HG03060 (cell line): ENCODE measurements at regions not wholly inside any gene's neighbourhood (a gene's known extent, or its start where the extent isn't known, plus 50 kb on each side); places are given as distances from the start of the nearest gene placed in this dataset.
"Not testable (repeated sequence)": the region's sequence is repeated elsewhere in the genome, so short reads cannot be mapped to it uniquely, and the experiment has no call there.

ENCODE experiments used
- ATAC-seq: cut with Tn5 transposase; IDR thresholded peaks from one replicate; pipeline ENCODE4 v1.9.1; 2021; ENCODE audit warnings: low read depth, moderate number of reproducible peaks; ENCODE audit not compliant: unreplicated experiment

DNA sequence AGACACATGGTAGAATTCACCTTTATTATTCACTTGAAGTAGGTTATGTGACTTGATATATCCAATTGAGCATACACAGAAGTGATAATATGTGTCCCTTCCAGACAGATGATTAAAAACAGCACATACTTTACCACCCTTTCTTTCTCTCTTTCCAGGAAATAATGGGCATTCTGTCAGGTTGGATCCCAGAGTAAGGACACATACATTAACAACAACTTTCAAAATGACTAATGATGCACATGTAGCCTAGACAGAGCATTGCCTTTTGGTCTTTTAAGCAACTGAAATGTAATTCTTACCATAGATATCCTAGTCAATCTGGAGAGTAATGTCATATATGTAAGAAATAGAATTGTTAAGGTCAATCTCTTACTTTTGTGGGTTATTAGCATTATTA is 1748.7 kb downstream of the EFNA5 start:
- ATAC-seq: no peak

DNA sequence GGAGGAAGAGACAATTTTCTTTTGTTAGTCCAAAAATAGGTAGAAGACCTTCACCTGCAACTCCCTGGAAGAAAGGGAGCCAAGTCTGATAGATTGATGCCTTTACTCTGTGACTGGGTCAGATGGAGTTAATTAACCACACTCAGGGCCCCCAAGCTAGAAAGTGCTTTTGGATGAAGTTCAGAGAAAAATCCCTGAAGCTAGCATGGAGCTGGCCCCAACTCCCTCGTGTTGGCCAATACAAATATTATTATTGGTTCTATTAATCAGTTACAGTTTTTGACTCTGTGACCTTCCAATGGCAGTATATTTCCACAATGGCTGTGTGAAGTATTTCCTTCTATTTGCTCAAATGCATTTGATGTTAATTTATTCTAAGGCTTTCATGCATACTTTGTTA is 1753.5 kb downstream of the EFNA5 start:
- ATAC-seq: no peak

DNA sequence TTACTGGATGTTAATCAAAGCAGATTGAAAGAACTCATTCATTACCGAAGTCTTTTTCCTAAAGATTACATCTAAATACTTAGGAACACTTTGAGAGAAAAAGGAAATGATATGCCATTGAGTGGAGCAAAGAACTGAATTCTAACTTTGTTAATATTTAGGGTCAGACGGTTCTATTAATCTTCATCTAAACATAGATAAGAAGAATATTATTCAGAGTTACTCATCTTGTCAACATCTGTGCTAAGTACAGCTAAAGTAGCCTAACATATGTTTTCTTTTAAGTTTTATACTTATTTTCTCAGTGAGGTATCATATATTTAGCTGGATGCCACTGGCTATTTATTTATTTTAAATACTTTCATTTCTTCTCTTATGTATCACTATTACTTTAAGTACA is 1763.7 kb downstream of the EFNA5 start:
- ATAC-seq: no peak

DNA sequence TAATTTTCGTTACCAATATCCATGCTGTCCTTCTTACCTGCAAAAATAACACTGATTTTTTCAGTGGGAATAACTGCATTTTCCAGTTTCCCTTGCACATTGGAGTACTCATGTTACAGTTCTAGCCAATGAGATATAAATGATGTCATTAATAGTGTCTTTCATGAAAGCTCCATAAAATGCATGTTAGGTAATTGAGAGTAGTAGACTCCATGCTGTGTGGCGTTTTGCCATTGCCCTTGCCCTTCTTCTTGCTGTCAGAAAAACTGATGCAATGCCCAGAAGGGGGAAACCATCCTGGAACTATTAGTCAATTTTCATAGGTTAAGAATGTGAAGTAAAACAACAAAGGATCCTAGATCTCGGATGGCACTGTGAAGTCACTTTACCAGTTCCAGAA is 1765.3 kb downstream of the EFNA5 start:
- no peak for ATAC-seq

DNA sequence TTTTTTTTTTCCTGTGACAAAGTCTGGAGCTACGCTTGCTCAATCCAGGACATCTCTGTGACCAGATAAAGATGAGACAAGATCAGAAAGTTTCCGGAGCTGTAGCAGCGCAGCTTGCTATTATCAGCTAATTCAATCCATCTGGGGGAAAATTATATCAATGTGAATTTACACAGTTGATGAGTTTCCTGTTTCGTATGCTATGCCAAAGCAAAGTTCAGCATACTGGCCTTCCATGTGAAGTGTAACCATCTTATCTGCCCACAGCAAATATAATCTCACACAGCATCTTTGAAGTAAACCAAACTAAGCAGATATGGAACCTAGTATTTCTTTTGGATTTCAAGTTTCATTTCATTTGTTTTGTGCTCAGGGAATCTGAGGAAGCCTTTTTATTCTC is 1767.7 kb downstream of the EFNA5 start:
- ATAC-seq: no peak

DNA sequence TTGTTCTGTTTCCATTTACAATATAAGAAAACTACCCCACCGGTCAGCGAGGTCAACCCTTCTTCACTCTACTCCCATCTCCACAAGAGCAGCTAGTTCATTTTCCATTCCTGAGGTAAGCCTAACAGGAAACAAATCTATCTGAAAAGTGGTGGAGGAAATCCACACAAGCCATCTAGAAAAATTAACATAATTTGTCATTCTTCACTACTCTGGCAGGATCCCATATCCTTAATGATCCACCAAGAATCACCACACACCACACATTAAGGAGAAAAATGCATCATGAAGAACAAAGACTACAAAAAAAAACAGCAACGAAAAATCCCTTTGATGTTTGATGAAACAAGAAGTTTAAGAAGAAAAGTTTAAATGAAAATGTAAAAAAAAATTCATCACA is 1771.0 kb downstream of the EFNA5 start:
- ATAC-seq: no peak

DNA sequence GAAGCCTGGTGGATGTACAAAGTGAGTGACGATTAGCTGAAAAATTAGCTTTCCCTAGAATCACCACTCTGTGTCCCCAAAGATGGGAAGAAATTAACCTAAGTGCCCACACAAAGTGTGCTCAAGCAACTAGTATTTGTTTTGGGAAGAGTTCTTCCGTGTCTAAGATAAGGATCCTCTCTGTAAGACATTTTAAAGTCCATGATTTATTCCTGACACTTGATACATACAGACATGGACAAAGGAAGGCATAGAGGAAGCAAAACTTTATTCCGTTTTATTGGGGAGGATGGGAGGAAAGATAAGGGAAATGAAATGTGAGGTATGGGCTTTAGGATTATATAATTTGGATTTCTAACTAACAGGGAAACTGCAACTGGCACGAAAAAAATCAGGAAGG is 1772.6 kb downstream of the EFNA5 start:
- no peak for ATAC-seq

DNA sequence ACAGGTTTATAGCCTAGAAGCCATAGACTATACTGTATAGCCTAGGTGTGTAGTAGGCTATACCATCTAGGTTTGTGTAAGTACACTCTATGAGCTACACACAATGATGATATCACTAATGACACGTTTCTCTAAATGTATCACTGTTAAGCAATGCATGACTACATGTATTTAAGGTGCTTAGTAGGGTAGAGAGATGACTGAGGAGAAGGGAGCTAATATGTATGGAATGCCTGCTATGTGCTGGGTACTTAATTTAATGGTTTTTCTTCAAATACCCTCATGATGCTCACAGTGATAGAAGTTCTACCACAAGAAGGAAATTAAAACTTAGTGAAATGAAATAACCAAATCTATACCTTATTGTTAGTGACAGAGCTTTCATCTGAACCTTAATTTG is 1785.5 kb downstream of the EFNA5 start:
- ATAC-seq: no peak

DNA sequence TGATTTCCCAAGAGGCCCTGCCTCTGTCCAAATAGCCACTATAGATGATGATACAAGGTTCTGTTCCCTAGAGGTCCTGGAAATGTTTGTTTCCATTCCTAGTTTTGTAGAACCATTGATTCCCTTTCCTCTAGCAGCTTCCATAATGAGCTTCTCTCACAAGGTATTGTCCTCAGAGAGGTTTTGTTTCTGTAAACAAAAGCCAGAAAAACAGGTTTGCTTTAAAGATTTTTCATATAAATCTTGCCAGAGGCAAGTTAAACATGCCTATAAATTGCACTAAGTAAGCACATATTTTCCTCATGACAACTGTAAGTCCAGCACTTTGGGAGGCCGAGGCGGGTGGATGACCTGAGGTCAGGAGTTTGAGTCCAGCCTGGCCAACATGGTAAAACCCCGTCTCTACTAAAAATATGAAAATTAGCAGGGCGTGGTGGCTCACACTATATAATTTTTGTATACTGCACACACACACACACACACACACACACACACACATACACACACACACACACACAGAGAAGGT is 1787.7 kb downstream of the EFNA5 start:
- ATAC-seq: no peak

DNA sequence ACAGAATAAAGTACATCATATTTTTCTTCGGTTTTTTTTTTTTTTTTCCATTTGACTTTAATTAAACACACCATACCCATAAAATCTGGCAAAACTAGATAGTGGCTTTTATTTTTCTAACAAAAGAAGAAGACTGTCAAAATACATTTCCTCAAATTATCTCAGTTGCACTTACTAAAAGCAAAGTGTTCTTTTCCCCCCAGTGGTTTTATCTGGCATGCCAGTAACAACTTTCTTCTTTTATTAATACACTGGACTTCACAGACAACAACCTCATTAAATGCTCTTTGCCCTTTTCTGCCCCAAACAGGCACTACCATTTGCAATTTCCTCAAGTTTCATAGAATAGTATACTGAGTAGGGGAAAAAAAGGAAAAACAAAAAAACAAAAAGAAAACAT is 1792.3 kb downstream of the EFNA5 start:
- ATAC-seq: no peak

DNA sequence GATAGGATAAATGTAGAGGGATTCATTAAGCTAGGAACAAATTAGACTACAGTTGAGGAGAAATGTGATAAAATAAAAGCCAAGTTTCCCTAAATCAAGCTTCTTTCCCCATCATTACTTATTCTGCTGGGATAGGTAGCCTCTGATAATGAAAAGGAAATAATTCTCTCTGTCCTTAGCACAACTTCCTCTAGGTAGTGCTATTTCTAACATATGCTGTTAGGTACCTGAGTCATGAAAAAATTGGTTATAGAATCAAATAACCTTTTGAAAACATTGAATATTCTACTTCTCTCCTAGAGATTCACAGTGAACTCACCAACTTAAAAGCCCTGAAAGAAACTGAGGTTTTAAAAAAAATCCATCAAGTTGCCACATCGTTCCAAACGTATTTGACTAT is 1793.1 kb downstream of the EFNA5 start:
- no peak for ATAC-seq

DNA sequence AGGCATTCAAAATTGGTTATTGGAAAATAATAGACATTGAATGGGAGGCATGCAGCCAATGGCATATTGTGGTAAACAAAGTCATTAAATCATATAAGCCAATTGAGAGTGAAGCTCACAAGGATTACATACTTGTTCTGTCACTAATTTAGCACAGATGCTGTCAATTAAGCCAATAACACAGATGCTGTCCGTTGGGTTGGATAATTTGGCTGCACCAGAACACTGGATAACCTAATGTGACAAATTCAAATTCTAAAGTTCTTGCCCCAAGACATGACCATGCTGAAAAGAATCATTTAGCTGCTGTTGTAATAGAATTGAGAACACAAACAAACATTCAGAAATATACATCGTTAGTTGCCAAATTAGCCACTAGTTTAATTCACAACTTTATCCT is 1796.4 kb downstream of the EFNA5 start:
- no peak for ATAC-seq

DNA sequence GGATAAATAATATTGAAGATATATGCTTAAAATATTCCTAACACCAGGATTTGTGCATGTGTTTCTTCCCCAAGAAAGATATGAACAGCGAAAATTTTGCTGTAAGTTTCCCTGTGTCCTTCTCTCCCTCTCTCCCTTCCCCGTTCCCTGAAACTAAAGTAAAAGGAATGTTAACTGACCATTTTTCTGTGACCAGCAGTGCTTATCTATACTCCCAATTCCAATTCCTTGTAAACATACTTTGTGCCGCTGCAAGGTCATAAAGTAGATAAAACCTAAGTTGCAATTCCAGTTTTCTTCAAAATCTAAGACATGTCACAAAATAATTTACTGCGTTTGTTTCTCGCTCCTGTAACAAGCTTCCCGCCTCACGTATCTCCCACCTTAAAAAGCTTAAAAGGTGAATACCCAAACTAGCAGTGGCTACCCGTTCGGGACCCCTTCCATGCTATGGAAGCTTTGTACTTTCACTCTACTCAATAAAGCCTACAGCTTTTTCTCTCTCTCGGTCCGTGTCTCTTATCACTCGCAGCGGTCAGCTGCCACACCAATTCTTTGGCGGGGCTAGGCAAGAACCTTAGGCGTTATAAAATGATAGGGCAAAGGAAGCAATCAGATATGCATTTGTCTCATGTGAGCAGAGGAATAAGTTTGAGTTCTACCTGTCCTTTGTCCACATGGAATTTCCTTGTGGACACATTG is 1798.0 kb downstream of the EFNA5 start:
- ATAC-seq: no peak

DNA sequence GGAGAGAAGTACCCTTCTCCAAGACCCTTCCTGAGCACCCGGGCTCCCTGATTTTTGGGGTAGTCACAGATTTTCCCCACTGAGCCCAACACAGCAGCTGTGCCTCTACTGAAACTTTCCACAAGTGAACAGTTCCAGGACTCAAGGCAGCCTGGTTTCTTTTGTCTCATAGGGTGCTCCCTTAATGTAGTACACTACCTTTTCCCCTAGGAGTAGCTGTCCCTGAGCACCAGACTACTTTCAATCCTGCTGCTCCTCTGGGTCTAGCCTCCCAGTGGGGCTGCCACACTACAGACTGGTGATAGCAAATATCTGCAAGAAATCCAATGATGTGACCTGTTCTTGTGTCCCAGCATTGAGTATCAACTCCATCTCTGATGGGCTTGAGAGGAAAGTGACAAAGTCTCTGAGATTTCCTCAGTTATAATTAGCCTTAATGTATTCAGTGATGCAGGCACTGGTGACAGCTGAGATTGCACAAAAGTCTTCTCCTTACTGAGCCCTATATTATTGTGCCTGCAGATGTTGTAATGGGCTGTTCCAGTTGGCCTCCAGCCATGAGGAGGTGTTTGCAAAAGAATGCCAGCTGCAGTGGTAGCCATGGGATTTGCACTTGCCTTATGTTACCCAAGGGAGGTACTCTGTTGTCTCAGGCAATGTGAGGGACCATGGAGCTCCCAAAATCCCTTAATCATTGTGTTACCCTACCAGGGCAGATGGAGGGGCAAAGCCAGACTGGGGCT is 1802.5 kb downstream of the EFNA5 start:
- no peak for ATAC-seq

DNA sequence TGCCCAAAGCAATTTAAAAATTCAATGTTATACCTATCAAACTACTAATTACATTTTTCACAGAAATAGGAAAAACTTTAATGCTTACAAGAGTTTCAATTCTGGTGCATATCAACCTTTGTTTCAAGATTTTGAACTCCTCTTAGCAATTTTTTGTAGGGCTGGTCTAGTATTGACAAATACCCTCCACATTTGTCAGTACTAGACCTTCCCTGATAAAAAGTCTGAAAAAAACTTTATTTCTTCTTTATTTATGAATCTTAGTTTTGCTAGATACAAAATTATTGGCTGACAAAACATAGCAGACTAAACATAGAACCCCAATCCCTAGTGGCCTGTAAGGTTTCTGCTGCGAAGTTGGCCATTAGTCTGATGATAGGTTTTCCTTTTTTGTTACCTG is 1804.9 kb downstream of the EFNA5 start:
- no peak for ATAC-seq

DNA sequence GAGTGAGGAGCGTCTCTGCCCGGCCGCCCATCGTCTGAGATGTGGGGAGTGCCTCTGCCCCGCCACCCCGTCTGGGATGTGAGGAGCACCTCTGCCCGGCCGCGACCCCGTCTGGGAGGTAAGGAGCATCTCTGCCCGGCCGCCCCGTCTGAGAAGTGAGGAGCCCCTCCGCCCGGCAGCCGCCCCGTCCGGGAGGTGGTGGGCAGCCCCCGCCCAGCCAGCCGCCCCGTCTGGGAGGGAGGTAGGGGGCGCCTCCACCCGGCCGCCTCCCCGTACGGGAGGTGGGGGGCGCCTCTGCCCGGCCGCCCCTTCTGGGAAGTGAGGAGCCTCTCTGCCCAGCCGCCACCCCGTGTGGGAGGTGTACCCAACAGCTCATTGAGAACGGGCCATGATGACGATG is 1811.4 kb downstream of the EFNA5 start:
- not testable (repeated sequence) for ATAC-seq

DNA sequence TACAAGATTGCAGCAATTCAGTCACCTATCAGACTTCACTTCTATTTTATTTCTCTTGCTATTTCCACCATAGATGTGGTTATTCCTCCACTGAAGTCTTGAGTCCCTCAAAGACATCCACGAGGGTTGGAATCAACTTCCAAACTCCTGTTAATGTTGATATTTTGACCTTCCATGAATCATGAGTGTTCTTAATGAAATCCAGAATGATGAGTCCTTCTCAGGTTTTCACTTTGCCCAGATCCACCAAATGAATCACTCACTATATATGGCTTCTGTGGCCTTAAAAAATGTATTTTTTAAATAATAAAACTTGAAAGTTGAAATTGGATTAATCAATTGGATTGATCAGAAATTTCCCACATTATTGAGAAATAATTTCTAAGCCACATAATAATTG is 1821.0 kb downstream of the EFNA5 start:
- ATAC-seq: no peak

DNA sequence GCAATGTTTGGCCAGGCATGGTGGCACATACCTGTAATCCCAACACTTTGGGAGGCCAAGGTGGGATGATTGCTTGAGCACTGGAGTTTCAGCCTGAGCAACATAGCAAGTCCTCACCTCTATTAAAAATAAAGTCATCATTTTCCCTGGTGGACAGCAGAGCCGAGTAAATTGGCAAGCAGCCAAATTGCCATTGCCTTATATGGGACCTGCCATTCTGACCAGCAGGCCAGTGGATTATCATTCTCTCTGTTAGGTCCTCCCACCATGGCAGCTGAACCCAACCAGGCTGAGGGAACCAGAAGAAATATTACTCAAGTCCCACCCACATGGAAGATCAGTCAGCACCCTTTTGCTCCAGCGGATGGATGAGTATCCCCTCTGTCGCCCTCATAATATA is 1829.9 kb downstream of the EFNA5 start:
- no peak for ATAC-seq

DNA sequence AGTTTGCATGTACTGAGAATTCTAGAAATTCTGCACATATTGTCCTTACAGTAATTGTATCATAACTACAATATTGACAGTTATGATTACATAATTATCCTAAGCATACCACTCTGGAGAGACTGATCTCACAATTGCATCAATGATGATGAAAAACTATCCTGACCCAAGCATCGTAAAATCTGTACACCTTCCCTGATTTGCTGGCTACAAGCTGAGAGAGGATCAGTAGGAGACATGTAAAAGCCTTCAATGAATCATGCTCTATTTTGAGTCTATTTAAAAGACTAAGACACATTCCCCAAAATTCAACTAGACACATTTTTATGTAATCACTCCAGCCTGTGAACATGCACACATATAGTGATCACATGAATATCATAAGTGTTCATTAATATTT is 1833.8 kb downstream of the EFNA5 start:
- no peak for ATAC-seq

DNA sequence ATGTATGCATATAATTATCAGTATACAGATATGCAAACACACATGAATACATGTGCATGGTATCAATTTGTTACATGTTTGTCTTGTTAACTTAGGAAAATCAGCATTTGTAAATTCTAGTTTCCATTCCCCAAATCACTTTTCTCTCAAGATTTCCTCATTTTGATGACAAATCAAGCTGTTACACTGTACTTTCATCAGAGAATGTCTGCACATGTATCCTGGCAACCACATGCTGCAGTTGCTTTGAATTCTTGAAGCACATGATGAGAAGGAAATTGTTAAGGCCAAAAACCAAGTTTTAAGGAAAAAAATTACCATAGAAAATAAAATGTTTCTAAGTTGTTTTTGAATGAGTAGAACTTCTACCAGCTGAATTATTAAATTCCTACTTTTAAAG is 1834.5 kb downstream of the EFNA5 start:
- no peak for ATAC-seq

DNA sequence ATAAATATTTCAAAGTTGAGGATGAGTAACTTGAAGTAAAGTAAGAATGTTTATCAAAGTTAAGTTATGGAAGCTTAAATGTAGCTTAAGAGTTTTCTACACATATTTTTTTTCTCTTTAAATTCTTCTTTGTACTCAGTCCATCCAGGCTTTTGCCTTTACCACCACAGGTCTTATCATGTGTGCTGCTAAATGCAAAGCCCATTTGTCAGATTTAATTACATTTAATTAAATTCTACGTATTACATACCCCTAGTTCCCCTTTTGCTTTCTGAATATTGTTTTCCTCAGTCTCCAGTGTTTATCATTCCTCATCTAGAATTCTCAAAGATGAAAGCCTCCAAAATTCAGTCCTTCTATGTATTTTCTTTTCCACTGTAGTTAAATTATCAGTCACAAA is 1841.9 kb downstream of the EFNA5 start:
- no peak for ATAC-seq

DNA sequence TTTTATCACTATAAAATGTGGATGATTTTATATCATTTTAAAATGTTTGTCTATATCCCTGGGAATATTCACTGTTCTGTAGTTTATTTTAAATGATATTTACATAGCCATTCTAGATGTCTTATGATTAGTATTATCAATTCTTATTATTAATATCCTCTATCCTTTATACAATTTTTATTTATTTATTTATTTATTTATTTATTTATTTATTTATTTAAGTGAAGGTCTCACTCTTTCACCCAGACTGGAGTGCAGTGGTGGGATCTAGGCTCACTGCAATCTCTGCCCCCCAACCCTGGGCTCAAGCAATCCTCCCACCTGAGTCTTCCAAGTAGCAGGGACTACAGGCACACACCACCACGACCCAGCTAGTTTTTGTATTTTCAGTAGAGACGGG is 1848.9 kb downstream of the EFNA5 start:
- ATAC-seq: no peak
